H9 (cell line): ENCODE measurements at regions not wholly inside any gene's neighbourhood (a gene's known extent, or its start where the extent isn't known, plus 50 kb on each side); places are given as distances from the start of the nearest gene placed in this dataset.

Experiments used
- DNase-seq: peaks from one replicate; pipeline ENCODE4 v3.0.0-alpha.2; 2017
- H2AFZ ChIP-seq: one replicate; pipeline ENCODE4 v1.6.1; 2013; ENCODE audit warnings: mild to moderate bottlenecking, low read length, control low read depth, moderate library complexity
- H2AK5ac ChIP-seq: 2 replicates; pipeline ENCODE4 v1.6.1; 2013; ENCODE audit warnings: low read length, control low read depth, mixed read lengths; ENCODE audit not compliant: insufficient read length
- H2BK120ac ChIP-seq: one replicate; pipeline ENCODE4 v1.6.1; 2013; ENCODE audit warnings: low read depth, mild to moderate bottlenecking, low read length, control low read depth, inconsistent platforms; ENCODE audit not compliant: poor library complexity, severe bottlenecking
- H2BK12ac ChIP-seq: 2 replicates; pipeline ENCODE4 v1.6.1; 2013; ENCODE audit warnings: low read length, control low read depth, mixed read lengths, low read depth; ENCODE audit not compliant: insufficient read length
- H2BK15ac ChIP-seq: 2 replicates; pipeline ENCODE4 v1.6.1; 2013; ENCODE audit warnings: low read depth, low read length, control low read depth
- H2BK20ac ChIP-seq: one replicate; pipeline ENCODE4 v1.6.1; 2013; ENCODE audit warnings: low read depth, mild to moderate bottlenecking, low read length, control low read depth, inconsistent platforms; ENCODE audit not compliant: poor library complexity, severe bottlenecking
- H2BK5ac ChIP-seq: 2 replicates; pipeline ENCODE4 v1.6.1; 2013; ENCODE audit warnings: low read length, control low read depth, mixed read lengths; ENCODE audit not compliant: insufficient read length
- H3K14ac ChIP-seq: 2 replicates; pipeline ENCODE4 v1.6.1; 2013; ENCODE audit warnings: low read length, control low read depth; ENCODE audit not compliant: insufficient read depth
- H3K18ac ChIP-seq: 2 replicates; pipeline ENCODE4 v1.6.1; 2013; ENCODE audit warnings: low read depth, mild to moderate bottlenecking, mixed read lengths, low read length, control low read depth; ENCODE audit not compliant: insufficient read length
- H3K23ac ChIP-seq: 2 replicates; pipeline ENCODE4 v1.6.1; 2013; ENCODE audit warnings: low read length, control low read depth, mixed read lengths, low read depth; ENCODE audit not compliant: insufficient read length
- H3K23me2 ChIP-seq: 2 replicates; pipeline ENCODE4 v1.6.1; 2013; ENCODE audit warnings: low read depth, mild to moderate bottlenecking, mixed read lengths, low read length, control low read depth; ENCODE audit not compliant: insufficient read length, poor library complexity, severe bottlenecking
- H3K27ac ChIP-seq: 2 replicates; pipeline ENCODE4 v1.5.1; 2013; ENCODE audit warnings: low read length, control low read depth, mixed read lengths, low read depth; ENCODE audit not compliant: insufficient read length
- H3K27me3 ChIP-seq: 2 replicates; pipeline ENCODE4 v1.6.1; 2013; ENCODE audit warnings: low read length, control low read depth, inconsistent platforms; ENCODE audit not compliant: insufficient read depth
- H3K4ac ChIP-seq: 2 replicates; pipeline ENCODE4 v1.6.1; 2013; ENCODE audit warnings: low read depth, mild to moderate bottlenecking, control low read depth, inconsistent platforms, low read length, moderate library complexity
- H3K4me1 ChIP-seq: 2 replicates; pipeline ENCODE4 v1.6.1; 2013; ENCODE audit warnings: low read length, control low read depth, inconsistent platforms; ENCODE audit not compliant: insufficient read depth
- H3K4me2 ChIP-seq: 2 replicates; pipeline ENCODE4 v1.6.1; 2013; ENCODE audit warnings: low read length, control low read depth, mixed read lengths; ENCODE audit not compliant: insufficient read length, insufficient read depth
- H3K56ac ChIP-seq: 2 replicates; pipeline ENCODE4 v1.6.1; 2013; ENCODE audit warnings: low read depth, mild to moderate bottlenecking, mixed read lengths, low read length, control low read depth; ENCODE audit not compliant: insufficient read length
- H3K79me1 ChIP-seq: 2 replicates; pipeline ENCODE4 v1.6.1; 2013; ENCODE audit warnings: low read depth, mild to moderate bottlenecking, moderate library complexity, low read length, control low read depth, inconsistent platforms; ENCODE audit not compliant: insufficient read depth, poor library complexity, severe bottlenecking
- H3K79me2 ChIP-seq: 2 replicates; pipeline ENCODE4 v1.6.1; 2013; ENCODE audit warnings: low read length, control low read depth, inconsistent platforms; ENCODE audit not compliant: insufficient read depth
- H3K9ac ChIP-seq: 2 replicates; pipeline ENCODE4 v1.6.1; 2013; ENCODE audit warnings: low read length, control low read depth, mixed read lengths; ENCODE audit not compliant: insufficient read length; ENCODE audit errors: extremely low read depth
- H3K9me3 ChIP-seq: one replicate; pipeline ENCODE4 v1.6.1; 2013; ENCODE audit warnings: low read depth, low read length, inconsistent platforms; ENCODE audit not compliant: control insufficient read depth
- H3T11ph ChIP-seq: one replicate; pipeline ENCODE4 v1.6.1; 2013; ENCODE audit warnings: mild to moderate bottlenecking, low read length, control low read depth, inconsistent platforms
- H4K20me1 ChIP-seq: one replicate; pipeline ENCODE4 v1.6.1; 2013; ENCODE audit not compliant: control insufficient read depth, insufficient read length, insufficient read depth
- H4K5ac ChIP-seq: 2 replicates; pipeline ENCODE4 v1.6.1; 2013; ENCODE audit warnings: low read depth, mild to moderate bottlenecking, mixed read lengths, low read length, control low read depth; ENCODE audit not compliant: insufficient read length
- H4K8ac ChIP-seq: replicated peaks from 2 replicates; pipeline ENCODE4 v1.6.1; 2013; ENCODE audit warnings: low read length, control low read depth, mixed read lengths, low read depth; ENCODE audit not compliant: insufficient read length
- H4K91ac ChIP-seq: 2 replicates; pipeline ENCODE4 v1.6.1; 2013; ENCODE audit warnings: low read depth, mild to moderate bottlenecking, moderate library complexity, mixed read lengths, low read length, control low read depth; ENCODE audit not compliant: insufficient read length
- H3K27ac Mint-ChIP-seq, 3 experiments: 2 replicates in 2 of 3; 3 replicates in 1 of 3; pipeline ENCODE4 v1.8.0; 2020 to 2021; ENCODE audit warnings: mixed read lengths in 3 of 3, mild to moderate bottlenecking in 1 of 3, moderate library complexity in 1 of 3
- H3K27me3 Mint-ChIP-seq: 2 replicates; pipeline ENCODE4 v1.8.0; 2021; ENCODE audit warnings: low read depth, mild to moderate bottlenecking, moderate library complexity, mixed read lengths
- H3K36me3 Mint-ChIP-seq, 3 experiments: 2 replicates in 2 of 3; 3 replicates in 1 of 3; pipeline ENCODE4 v1.8.0; 2020 to 2021; ENCODE audit warnings: low read depth in 3 of 3, mixed read lengths in 3 of 3; ENCODE audit not compliant: insufficient read depth in 1 of 3
- H3K4me1 Mint-ChIP-seq, 2 experiments: 2 replicates each; pipeline ENCODE4 v1.8.0; 2020; ENCODE audit warnings: mixed read lengths in 2 of 2
- H3K4me3 Mint-ChIP-seq, 2 experiments: 2 replicates in 1 of 2; 3 replicates in 1 of 2; pipeline ENCODE4 v1.8.0; 2020 to 2021; ENCODE audit warnings: mild to moderate bottlenecking in 2 of 2, mixed read lengths in 2 of 2, moderate library complexity in 1 of 2
- H3K9me3 Mint-ChIP-seq, 2 experiments: 2 replicates in 1 of 2; 3 replicates in 1 of 2; pipeline ENCODE4 v1.8.0; 2020; ENCODE audit warnings: mild to moderate bottlenecking in 2 of 2, mixed read lengths in 2 of 2, moderate library complexity in 1 of 2
- WGBS: extraction: QIAGEN DNeasy Blood & Tissue Kit; methylation state at CpG from one replicate; pipeline ENCODE4 v1.1.7; 2013; ENCODE audit warnings: missing lambda C conversion rate, low lambda C conversion rate, mixed read lengths; ENCODE audit not compliant: insufficient read length; ENCODE audit errors: extremely low coverage; 5-methylcytosine and 5-hydroxymethylcytosine counted together
- TF ChIP-seq, protein P1 (sequence below): fragments of 200-600 bp; sonication (generic); conservative IDR thresholded peaks from 3 replicates; pipeline ENCODE4 v1.8.0; 2021; ENCODE audit warnings: antibody characterized with exemption, mild to moderate bottlenecking

- H3K27me3 Mint-ChIP-seq, result peaks cover 4% of the 10 kb centered on the region; the same call in 1 of the 2 replicates
- H3K4me1 ChIP-seq, result no peaks in the 10 kb centered on the region
- H4K91ac ChIP-seq, result no peak overlapping the region
- no peak overlapping the region for H4K5ac ChIP-seq
- no peak overlapping the region for H3K23ac ChIP-seq
- no peak overlapping the region for H2AFZ ChIP-seq
- no CpG with 5 or more reads among the region's 11 CpGs for WGBS
- TF ChIP-seq, protein P1, sequence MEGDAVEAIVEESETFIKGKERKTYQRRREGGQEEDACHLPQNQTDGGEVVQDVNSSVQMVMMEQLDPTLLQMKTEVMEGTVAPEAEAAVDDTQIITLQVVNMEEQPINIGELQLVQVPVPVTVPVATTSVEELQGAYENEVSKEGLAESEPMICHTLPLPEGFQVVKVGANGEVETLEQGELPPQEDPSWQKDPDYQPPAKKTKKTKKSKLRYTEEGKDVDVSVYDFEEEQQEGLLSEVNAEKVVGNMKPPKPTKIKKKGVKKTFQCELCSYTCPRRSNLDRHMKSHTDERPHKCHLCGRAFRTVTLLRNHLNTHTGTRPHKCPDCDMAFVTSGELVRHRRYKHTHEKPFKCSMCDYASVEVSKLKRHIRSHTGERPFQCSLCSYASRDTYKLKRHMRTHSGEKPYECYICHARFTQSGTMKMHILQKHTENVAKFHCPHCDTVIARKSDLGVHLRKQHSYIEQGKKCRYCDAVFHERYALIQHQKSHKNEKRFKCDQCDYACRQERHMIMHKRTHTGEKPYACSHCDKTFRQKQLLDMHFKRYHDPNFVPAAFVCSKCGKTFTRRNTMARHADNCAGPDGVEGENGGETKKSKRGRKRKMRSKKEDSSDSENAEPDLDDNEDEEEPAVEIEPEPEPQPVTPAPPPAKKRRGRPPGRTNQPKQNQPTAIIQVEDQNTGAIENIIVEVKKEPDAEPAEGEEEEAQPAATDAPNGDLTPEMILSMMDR, result no peak
- H2BK120ac ChIP-seq, result no peak overlapping the region
- H3K9me3 Mint-ChIP-seq, result peaks cover 0 to 1% of the 10 kb centered on the region in 2 experiments; a peak in 1 of 5 replicates
- H4K8ac ChIP-seq, result no peak overlapping the region
- H3K18ac ChIP-seq, result no peak overlapping the region
- no peak overlapping the region for H2BK12ac ChIP-seq
- no peak overlapping the region for H3K4me3 Mint-ChIP-seq
- no peak overlapping the region for H2AK5ac ChIP-seq
- no peak overlapping the region for H3K27ac ChIP-seq
- H3K27me3 ChIP-seq, result no peaks in the 10 kb centered on the region
- no peak overlapping the region for H2BK5ac ChIP-seq
- no peak overlapping the region for H2BK20ac ChIP-seq
- H3K4me1 Mint-ChIP-seq, result peaks cover 10 to 17% of the 10 kb centered on the region in 2 experiments
- H3K27ac Mint-ChIP-seq, result no peak overlapping the region
- H4K20me1 ChIP-seq, result no peaks in the 10 kb centered on the region
- no peak overlapping the region for H3K9ac ChIP-seq
- H3K4ac ChIP-seq, result no peak overlapping the region
- no peak overlapping the region; the same call in 1 of the 2 replicates for H3K14ac ChIP-seq
- no peak overlapping the region for H2BK15ac ChIP-seq
- no peaks in the 10 kb centered on the region for H3K9me3 ChIP-seq
- no peak overlapping the region for H3T11ph ChIP-seq
- DNase-seq, result no peak
- H3K79me2 ChIP-seq, result no peaks in the 10 kb centered on the region
- no peak overlapping the region for H3K56ac ChIP-seq
- H3K4me2 ChIP-seq, result no peak overlapping the region
- no peaks in the 10 kb centered on the region for H3K79me1 ChIP-seq
- H3K23me2 ChIP-seq, result no peaks in the 10 kb centered on the region
- no peaks in the 10 kb centered on the region for H3K36me3 Mint-ChIP-seq
These were observed 197.0 kb downstream of the CYLD start for GRCh38 chr16:50938932-50939331.
